ENCODE measurements at regions not wholly inside any gene's neighbourhood (a gene's known extent, or its start where the extent isn't known, plus 50 kb on each side); places are given as distances from the start of the nearest gene placed in this dataset.

DNA sequence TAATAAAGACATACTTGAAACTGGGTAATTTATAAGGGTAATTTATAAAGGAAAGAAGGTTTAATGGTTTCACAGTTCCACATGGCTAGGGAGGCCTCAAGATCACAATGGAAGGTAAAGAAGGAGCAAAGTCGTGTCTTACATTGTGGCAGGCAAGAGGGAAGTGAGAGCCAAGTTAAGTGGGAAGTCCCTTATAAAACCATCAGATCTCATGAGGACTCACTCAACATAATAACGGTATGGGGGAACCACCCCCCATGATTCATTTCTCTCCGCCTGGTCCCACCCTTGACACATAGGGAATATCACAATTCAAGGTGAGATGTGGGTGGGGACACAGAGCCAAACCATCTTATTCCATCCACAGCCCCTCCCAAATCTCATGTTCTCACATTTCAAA is 76.8 kb upstream of the ZNF678 start:
- TF ChIP-seq, protein P1, sequence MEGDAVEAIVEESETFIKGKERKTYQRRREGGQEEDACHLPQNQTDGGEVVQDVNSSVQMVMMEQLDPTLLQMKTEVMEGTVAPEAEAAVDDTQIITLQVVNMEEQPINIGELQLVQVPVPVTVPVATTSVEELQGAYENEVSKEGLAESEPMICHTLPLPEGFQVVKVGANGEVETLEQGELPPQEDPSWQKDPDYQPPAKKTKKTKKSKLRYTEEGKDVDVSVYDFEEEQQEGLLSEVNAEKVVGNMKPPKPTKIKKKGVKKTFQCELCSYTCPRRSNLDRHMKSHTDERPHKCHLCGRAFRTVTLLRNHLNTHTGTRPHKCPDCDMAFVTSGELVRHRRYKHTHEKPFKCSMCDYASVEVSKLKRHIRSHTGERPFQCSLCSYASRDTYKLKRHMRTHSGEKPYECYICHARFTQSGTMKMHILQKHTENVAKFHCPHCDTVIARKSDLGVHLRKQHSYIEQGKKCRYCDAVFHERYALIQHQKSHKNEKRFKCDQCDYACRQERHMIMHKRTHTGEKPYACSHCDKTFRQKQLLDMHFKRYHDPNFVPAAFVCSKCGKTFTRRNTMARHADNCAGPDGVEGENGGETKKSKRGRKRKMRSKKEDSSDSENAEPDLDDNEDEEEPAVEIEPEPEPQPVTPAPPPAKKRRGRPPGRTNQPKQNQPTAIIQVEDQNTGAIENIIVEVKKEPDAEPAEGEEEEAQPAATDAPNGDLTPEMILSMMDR (IDR thresholded peaks at IDR 0.05 in 8 of 11, conservative IDR thresholded peaks at IDR 0.05 in 3 of 11), result no peak
- TF ChIP-seq POLR2A (IDR thresholded peaks at IDR 0.05), result no peak
